ENCODE measurements at regions not wholly inside any gene's neighbourhood (a gene's known extent, or its start where the extent isn't known, plus 50 kb on each side); places are given as distances from the start of the nearest gene placed in this dataset.

DNA sequence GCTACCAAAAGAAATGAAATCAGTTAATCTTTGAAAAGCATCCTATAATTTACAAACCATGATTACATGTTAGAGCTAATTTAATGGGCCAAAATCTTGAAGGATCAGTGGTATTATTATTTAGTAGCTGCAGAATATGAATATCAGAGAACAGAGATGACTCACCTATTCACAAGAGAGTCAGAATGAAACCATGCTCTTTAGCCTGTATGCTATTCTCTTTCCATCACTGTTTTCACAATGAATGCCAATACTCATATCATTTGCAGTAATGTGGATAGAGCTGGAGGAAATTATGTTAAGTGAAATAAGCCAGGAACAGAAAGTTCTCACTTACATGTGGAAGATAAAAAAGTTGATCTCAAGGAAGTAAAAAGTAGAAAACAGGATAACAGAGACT, 414.1 kb downstream of the CENPC start:
- no peak for TF ChIP-seq CTCF (conservative IDR thresholded peaks at IDR 0.05 in 1 of 2, IDR thresholded peaks at IDR 0.05 in 1 of 2; ENCODE audit: low read depth in 1 of 2, low read length in 2 of 2)
- TF ChIP-seq EZH2 (IDR thresholded peaks at IDR 0.05; ENCODE audit: low read length, missing control alignments), result no peak
- Histone ChIP-seq H3K9ac (ENCODE audit: insufficient read depth, low read length) (no peak overlapping the region), H3K79me2 (ENCODE audit: control insufficient read depth, insufficient read depth, low read length) (no peaks in the 10 kb centered on the region), H3K4me2 (ENCODE audit: extremely low read depth, insufficient read depth, low read length) (no peak overlapping the region), H3K4me3 (replicated peaks in 1 of 4; ENCODE audit: control extremely low read depth in 1 of 4, insufficient read depth in 1 of 4, low read depth in 3 of 4, low read length in 4 of 4) (no peak overlapping the region), H2AFZ (ENCODE audit: low read length) (no peak overlapping the region), H3K4me1 (ENCODE audit: control insufficient read depth, extremely low read depth, insufficient read depth, low read length) (no peaks in the 10 kb centered on the region), H3K9me3 (ENCODE audit: control insufficient read depth, insufficient read depth, low read depth, low read length) (no peaks in the 10 kb centered on the region), H4K20me1 (ENCODE audit: control insufficient read depth, extremely low read depth, insufficient read depth, low read length) (no peaks in the 10 kb centered on the region), H3K27me3 (ENCODE audit: control insufficient read depth, insufficient read depth, low read length) (no peaks in the 10 kb centered on the region), H3K36me3 (ENCODE audit: control insufficient read depth, insufficient read depth, low read length) (no peaks in the 10 kb centered on the region), H3K27ac (ENCODE audit: insufficient read depth, low read length) (no peak overlapping the region)
- DNase-seq (ENCODE audit: low read depth in 2 of 2), result peak in 1 of 2 donors; percentile 27

DNA sequence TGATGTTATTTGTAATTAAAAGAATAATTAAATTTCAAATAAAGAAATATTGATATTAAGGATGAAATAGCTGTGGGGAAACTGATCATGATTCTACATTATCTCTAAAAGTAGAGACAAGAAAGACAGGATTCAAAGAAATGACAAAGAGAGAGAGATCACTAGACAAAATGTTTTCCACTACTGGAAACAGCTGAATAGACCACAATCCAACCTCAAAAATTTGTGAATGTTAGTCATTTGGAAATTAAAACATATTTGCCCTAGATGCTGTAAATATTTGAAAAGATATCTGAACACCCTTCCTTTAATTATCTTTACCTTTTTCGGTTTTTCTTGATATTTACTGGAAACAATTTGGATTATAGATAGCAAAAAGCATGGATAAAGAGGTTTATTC, 414.9 kb downstream of the CENPC start:
- Histone ChIP-seq H3K4me1 (ENCODE audit: control insufficient read depth, extremely low read depth, insufficient read depth, low read length) (no peaks in the 10 kb centered on the region), H4K20me1 (ENCODE audit: control insufficient read depth, extremely low read depth, insufficient read depth, low read length) (no peaks in the 10 kb centered on the region), H3K4me3 (replicated peaks in 1 of 4; ENCODE audit: control extremely low read depth in 1 of 4, insufficient read depth in 1 of 4, low read depth in 3 of 4, low read length in 4 of 4) (no peak overlapping the region), H3K79me2 (ENCODE audit: control insufficient read depth, insufficient read depth, low read length) (no peaks in the 10 kb centered on the region), H3K4me2 (ENCODE audit: extremely low read depth, insufficient read depth, low read length) (no peak overlapping the region), H3K9me3 (ENCODE audit: control insufficient read depth, insufficient read depth, low read depth, low read length) (no peaks in the 10 kb centered on the region), H3K9ac (ENCODE audit: insufficient read depth, low read length) (no peak overlapping the region), H3K36me3 (ENCODE audit: control insufficient read depth, insufficient read depth, low read length) (no peaks in the 10 kb centered on the region), H3K27me3 (ENCODE audit: control insufficient read depth, insufficient read depth, low read length) (no peaks in the 10 kb centered on the region), H2AFZ (ENCODE audit: low read length) (no peak overlapping the region), H3K27ac (ENCODE audit: insufficient read depth, low read length) (no peak overlapping the region)
- peak in 1 of 2 donors; percentile 4 for DNase-seq (ENCODE audit: low read depth in 2 of 2)
- TF ChIP-seq EZH2 (IDR thresholded peaks at IDR 0.05; ENCODE audit: low read length, missing control alignments), result no peak
- TF ChIP-seq CTCF (conservative IDR thresholded peaks at IDR 0.05 in 1 of 2, IDR thresholded peaks at IDR 0.05 in 1 of 2; ENCODE audit: low read depth in 1 of 2, low read length in 2 of 2), result no peak

GRCh38 chr4:67126570-67126969, 418.7 kb downstream of the CENPC start:
- no peaks in the 10 kb centered on the region for H3K9me3 ChIP-seq (ENCODE audit: control insufficient read depth, insufficient read depth, low read depth, low read length)
- no peaks in the 10 kb centered on the region for H4K20me1 ChIP-seq (ENCODE audit: control insufficient read depth, extremely low read depth, insufficient read depth, low read length)
- H3K4me3 ChIP-seq (replicated peaks in 1 of 4; ENCODE audit: control extremely low read depth in 1 of 4, insufficient read depth in 1 of 4, low read depth in 3 of 4, low read length in 4 of 4), result no peak overlapping the region
- H3K27ac ChIP-seq (ENCODE audit: insufficient read depth, low read length), result no peak overlapping the region
- no peak for TF ChIP-seq CTCF (conservative IDR thresholded peaks at IDR 0.05 in 1 of 2, IDR thresholded peaks at IDR 0.05 in 1 of 2; ENCODE audit: low read depth in 1 of 2, low read length in 2 of 2)
- no peak for TF ChIP-seq EZH2 (IDR thresholded peaks at IDR 0.05; ENCODE audit: low read length, missing control alignments)
- H2AFZ ChIP-seq (ENCODE audit: low read length), result no peak overlapping the region
- H3K79me2 ChIP-seq (ENCODE audit: control insufficient read depth, insufficient read depth, low read length), result no peaks in the 10 kb centered on the region
- H3K27me3 ChIP-seq (ENCODE audit: control insufficient read depth, insufficient read depth, low read length), result no peaks in the 10 kb centered on the region
- no peaks in the 10 kb centered on the region for H3K36me3 ChIP-seq (ENCODE audit: control insufficient read depth, insufficient read depth, low read length)
- no peak overlapping the region for H3K4me2 ChIP-seq (ENCODE audit: extremely low read depth, insufficient read depth, low read length)
- H3K4me1 ChIP-seq (ENCODE audit: control insufficient read depth, extremely low read depth, insufficient read depth, low read length), result no peaks in the 10 kb centered on the region
- DNase-seq (ENCODE audit: low read depth in 2 of 2), result no peak
- no peak overlapping the region for H3K9ac ChIP-seq (ENCODE audit: insufficient read depth, low read length)
